Thoracic aorta (tissue), 2 donors: ENCODE measurements at regions not wholly inside any gene's neighbourhood (a gene's known extent, or its start where the extent isn't known, plus 50 kb on each side); places are given as distances from the start of the nearest gene placed in this dataset.

ENCODE experiments used
- ATAC-seq: fragments of 150-250 bp; one replicate; pipeline ENCODE4 v1.8.0; 2017; ENCODE audit warnings: low read depth; ENCODE audit not compliant: insufficient number of reproducible peaks, low FRiP score
- DNase-seq: peaks from one replicate; pipeline ENCODE4 v3.0.0-alpha.2; 2020; ENCODE audit warnings: low spot score
- H3K27ac ChIP-seq, 2 donors: fragments of 200-600 bp; sonication (generic); 1 replicate in 1 of 2; 2 replicates in 1 of 2; pipeline ENCODE4 v1.5.1; 2016; ENCODE audit warnings: mild to moderate bottlenecking in 2 of 2, moderate library complexity in 2 of 2
- H3K27me3 ChIP-seq: fragments of 200-600 bp; sonication (generic); replicated peaks from 2 replicates; pipeline ENCODE4 v1.6.0; 2016; ENCODE audit warnings: mild to moderate bottlenecking; ENCODE audit not compliant: insufficient read depth
- H3K36me3 ChIP-seq: fragments of 200-600 bp; sonication (generic); one replicate; pipeline ENCODE4 v1.5.1; 2016
- H3K4me1 ChIP-seq, 2 donors: fragments of 200-600 bp; sonication (generic); 1 replicate in 1 of 2; 2 replicates in 1 of 2; pipeline versions ENCODE4 v1.5.1 to v1.6.0; 2016; ENCODE audit warnings: low read depth in 2 of 2, mild to moderate bottlenecking in 1 of 2; ENCODE audit not compliant: control insufficient read depth in 1 of 2
- H3K4me3 ChIP-seq: fragments of 200-600 bp; sonication (generic); 2 replicates; pipeline ENCODE4 v1.5.1; 2016; ENCODE audit warnings: mild to moderate bottlenecking
- H3K9me3 ChIP-seq: fragments of 200-600 bp; sonication (generic); 2 replicates; pipeline ENCODE4 v1.5.1; 2016
- TF ChIP-seq, protein P1 (sequence below): fragments of 200-600 bp; sonication (generic); IDR thresholded peaks from one replicate; pipeline ENCODE4 v1.5.1; 2019; ENCODE audit warnings: antibody characterized with exemption

DNA sequence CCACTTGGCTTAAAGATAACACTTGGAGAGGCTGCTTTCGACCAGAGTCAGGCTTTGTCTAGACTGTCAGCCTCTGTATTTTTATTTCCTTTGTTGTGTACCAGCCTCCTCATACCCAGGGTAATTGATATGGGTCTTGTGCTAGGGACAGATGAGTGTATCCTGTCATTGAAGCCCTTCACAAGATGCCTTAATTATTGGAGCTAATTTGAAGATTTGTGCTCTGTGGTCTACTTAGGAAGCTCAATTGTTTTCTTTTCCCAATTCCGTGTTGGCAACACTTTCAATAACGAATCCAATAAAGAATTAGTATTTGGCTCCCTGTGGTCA, 60.5 kb upstream of the DPH6 start:
- no peaks in the 10 kb centered on the region for H3K27me3 ChIP-seq
- H3K27ac ChIP-seq, result peak overlapping the region; percentile 61 to 82
- ATAC-seq, result no peak

DNA sequence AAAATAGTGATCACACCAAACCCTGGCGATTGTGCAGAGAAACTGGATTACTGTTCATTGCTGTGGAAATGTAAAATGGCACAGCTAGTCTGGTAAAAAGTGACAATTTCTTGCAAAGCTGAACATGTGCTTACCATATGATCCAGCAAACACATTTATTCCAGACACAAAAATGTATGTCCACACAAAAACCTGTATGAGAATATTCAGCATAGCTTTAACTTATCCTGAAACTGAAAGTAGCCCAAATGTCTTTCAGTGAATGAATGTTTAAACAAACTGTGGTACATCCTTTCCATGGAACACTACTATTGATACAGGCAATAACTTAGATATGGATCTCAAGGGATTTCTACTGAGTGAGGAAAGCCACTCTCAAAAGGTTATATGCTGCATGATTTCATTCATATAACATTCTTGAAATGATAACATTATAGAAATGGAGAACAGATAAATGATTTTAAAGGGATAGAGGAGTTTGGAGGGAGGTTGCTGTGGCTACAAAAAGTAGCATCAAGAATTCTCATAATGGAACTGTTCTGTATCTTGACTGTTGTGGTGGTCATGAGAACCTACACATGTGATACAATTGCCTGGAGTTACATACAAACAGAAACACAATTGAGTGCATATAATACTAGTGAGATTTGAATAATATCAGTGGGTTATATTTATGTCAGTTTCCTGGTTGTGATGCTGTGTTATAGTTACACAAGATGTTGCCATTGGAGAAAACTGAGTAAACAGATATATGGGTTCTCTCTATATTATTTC, 70.7 kb upstream of the DPH6 start:
- Histone ChIP-seq H3K9me3 (no peaks in the 10 kb centered on the region), H3K36me3 (no peaks in the 10 kb centered on the region), H3K27ac (no peak overlapping the region), H3K4me1 (peaks cover 0 to 14% of the 10 kb centered on the region in 2 donors), H3K4me3 (no peak overlapping the region), H3K27me3 (no peaks in the 10 kb centered on the region)
- DNase-seq (no peak), ATAC-seq (no peak)
- TF ChIP-seq, protein P1, sequence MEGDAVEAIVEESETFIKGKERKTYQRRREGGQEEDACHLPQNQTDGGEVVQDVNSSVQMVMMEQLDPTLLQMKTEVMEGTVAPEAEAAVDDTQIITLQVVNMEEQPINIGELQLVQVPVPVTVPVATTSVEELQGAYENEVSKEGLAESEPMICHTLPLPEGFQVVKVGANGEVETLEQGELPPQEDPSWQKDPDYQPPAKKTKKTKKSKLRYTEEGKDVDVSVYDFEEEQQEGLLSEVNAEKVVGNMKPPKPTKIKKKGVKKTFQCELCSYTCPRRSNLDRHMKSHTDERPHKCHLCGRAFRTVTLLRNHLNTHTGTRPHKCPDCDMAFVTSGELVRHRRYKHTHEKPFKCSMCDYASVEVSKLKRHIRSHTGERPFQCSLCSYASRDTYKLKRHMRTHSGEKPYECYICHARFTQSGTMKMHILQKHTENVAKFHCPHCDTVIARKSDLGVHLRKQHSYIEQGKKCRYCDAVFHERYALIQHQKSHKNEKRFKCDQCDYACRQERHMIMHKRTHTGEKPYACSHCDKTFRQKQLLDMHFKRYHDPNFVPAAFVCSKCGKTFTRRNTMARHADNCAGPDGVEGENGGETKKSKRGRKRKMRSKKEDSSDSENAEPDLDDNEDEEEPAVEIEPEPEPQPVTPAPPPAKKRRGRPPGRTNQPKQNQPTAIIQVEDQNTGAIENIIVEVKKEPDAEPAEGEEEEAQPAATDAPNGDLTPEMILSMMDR, result no peak

More for the DNA sequence above, 60.5 kb upstream of the DPH6 start:
- DNase-seq, result no peak
- Histone ChIP-seq H3K4me3 (no peak overlapping the region), H3K4me1 (peaks cover 18 to 46% of the 10 kb centered on the region in 2 donors), H3K9me3 (no peaks in the 10 kb centered on the region), H3K36me3 (no peaks in the 10 kb centered on the region)
- TF ChIP-seq, protein P1, result no peak

DNA sequence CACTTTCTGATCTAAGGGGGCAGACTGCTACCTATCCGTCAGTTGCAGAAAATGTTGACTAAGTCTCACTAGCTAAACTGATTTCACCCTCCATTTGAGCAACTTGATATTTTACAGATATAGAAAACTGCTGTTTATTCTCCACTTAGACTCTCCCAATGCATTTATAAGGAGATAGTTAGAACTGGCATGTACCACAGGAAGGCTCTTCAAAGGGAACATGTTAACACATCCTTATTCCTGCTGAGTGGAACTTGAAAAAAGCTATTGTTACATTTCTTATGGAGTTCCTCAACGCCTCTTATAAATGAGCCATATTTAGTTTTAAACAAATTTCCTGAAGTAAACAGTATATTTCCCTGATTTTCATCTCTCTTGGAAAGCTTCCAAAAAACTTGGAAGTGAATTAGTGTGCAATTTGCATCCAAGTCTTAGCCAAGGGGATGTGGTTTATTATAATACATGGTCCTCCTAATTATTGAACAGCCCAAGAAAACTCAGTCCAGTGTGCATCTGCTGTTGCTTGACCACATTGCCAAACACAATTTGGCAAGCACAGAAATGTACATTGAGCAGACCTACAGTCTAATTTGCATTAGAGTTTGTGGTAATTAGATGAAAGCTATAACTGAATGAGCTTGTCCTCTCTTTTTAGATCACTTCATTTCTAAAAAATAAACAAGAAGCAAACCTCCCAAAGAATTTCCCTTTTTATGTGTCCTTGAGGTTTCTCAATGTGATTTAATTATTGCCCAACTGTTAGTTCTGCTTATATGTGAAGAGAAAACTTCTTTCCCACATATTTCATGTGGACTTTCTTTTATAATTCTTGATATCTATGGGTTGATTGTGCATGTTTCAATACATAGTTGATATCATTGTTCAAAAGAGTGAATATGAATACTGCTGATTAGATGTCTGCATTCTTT, 72.6 kb upstream of the DPH6 start:
- Histone ChIP-seq H3K27ac (no peak overlapping the region), H3K27me3 (no peaks in the 10 kb centered on the region), H3K36me3 (no peaks in the 10 kb centered on the region), H3K4me1 (peaks cover 0 to 24% of the 10 kb centered on the region in 2 donors), H3K9me3 (no peaks in the 10 kb centered on the region), H3K4me3 (no peak overlapping the region)
- DNase-seq (no peak), ATAC-seq (no peak)
- TF ChIP-seq, protein P1, result no peak

DNA sequence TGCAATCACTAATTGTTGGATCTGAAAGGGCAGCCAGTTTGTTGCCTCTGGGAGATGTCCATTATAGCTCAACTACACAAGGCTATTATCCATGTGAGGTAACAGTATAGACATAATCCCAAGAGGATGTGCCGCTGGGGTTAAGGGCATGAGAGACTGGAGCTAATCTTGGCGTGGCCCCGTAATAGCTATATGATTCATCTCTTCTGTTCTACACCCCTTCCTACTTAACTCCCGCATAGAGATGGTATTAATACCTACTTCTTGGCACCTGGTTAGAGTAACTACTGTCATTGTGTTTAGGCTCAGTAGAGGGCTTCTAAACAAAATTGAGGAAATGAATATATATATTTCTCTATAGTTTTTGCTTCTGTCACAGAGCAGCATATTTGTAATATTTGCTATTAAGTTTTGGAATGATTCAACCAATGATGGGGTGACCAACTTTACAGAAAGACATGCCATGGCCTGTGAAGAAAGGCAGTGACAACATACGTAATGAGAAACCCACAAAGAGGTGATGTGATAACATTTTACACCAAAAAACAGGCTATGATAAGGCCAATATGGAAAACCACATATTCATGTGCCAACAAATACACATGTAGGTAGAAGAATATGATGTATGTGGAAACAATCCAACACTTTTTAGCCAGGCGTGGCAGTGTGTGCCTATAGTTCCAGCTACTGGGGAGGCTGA, 76.8 kb upstream of the DPH6 start:
- Histone ChIP-seq H3K9me3 (no peaks in the 10 kb centered on the region), H3K36me3 (no peaks in the 10 kb centered on the region), H3K4me1 (peaks cover 13 to 55% of the 10 kb centered on the region in 2 donors), H3K4me3 (no peak overlapping the region), H3K27ac (no peak overlapping the region), H3K27me3 (no peaks in the 10 kb centered on the region)
- TF ChIP-seq, protein P1, result no peak
- DNase-seq (no peak), ATAC-seq (no peak)

DNA sequence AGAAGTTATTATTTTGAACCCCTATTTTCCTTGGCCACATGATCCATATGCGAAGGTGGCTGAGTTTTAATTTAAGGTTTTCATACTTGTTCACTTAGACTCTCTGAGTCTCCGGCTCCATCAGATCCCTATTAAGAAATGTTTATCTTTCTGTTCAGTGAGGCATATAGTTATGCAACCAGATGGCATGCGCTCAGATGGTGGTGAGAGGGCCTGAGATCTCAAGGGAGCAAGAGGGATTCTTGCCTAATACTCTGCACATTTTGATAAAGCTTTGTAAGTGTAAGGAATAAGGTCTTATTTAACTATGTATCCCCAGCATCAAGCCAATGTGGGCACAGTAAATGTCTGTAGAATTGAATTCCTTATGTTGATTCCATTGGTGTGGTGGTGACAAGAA, 78.9 kb upstream of the DPH6 start:
- H3K27ac ChIP-seq, result peak overlapping the region in 1 of 2 donors; percentile 38
- ATAC-seq, result peak; percentile 92
- peak; percentile 66 for DNase-seq
- no peaks in the 10 kb centered on the region for H3K36me3 ChIP-seq
- H3K4me3 ChIP-seq, result peak overlapping the region; percentile 35
- peaks cover 13 to 45% of the 10 kb centered on the region in 2 donors for H3K4me1 ChIP-seq
- TF ChIP-seq, protein P1, result no peak
- H3K9me3 ChIP-seq, result no peaks in the 10 kb centered on the region
- no peaks in the 10 kb centered on the region for H3K27me3 ChIP-seq
